Osteoblast (primary cell): ENCODE measurements at regions not wholly inside any gene's neighbourhood (a gene's known extent, or its start where the extent isn't known, plus 50 kb on each side); places are given as distances from the start of the nearest gene placed in this dataset.

Experiments
- DNase-seq: peaks from one replicate; pipeline ENCODE4 v3.0.0; 2011; ENCODE audit warnings: low spot score, mixed read lengths; ENCODE audit not compliant: insufficient read length; ENCODE audit errors: missing footprints
- H2AFZ ChIP-seq: 2 replicates; pipeline ENCODE4 v1.6.0; 2011; ENCODE audit warnings: mild to moderate bottlenecking, low read length
- H3K27ac ChIP-seq: 2 replicates; pipeline ENCODE4 v1.5.1; 2011; ENCODE audit warnings: mild to moderate bottlenecking, low read depth, low read length, moderate library complexity
- H3K27me3 ChIP-seq: 2 replicates; pipeline ENCODE4 v1.6.0; 2012; ENCODE audit warnings: mild to moderate bottlenecking, control low read depth, inconsistent platforms, low read length, moderate library complexity; ENCODE audit not compliant: insufficient read depth
- H3K36me3 ChIP-seq: 2 replicates; pipeline ENCODE4 v1.5.1; 2011; ENCODE audit warnings: mild to moderate bottlenecking, low read length, control low read depth, moderate library complexity; ENCODE audit not compliant: insufficient read depth
- H3K4me1 ChIP-seq: 2 replicates; pipeline ENCODE4 v1.5.1; 2011; ENCODE audit warnings: mild to moderate bottlenecking, low read length, control low read depth, moderate library complexity; ENCODE audit not compliant: insufficient read depth
- H3K4me2 ChIP-seq: 2 replicates; pipeline ENCODE4 v1.6.0; 2011; ENCODE audit warnings: mild to moderate bottlenecking, low read length; ENCODE audit not compliant: insufficient read depth
- H3K4me3 ChIP-seq: fragments of 200-600 bp; sonication (generic); 3 replicates; pipeline ENCODE4 v1.5.1; 2012; ENCODE audit warnings: mild to moderate bottlenecking, low read length, inconsistent platforms; ENCODE audit not compliant: insufficient read depth
- H3K79me2 ChIP-seq: 2 replicates; pipeline ENCODE4 v1.6.0; 2012; ENCODE audit warnings: mild to moderate bottlenecking, low read length, control low read depth, inconsistent platforms; ENCODE audit not compliant: insufficient read depth
- H3K9me3 ChIP-seq: 2 replicates; pipeline ENCODE4 v1.5.1; 2011; ENCODE audit warnings: low read depth, low read length, control low read depth
- H4K20me1 ChIP-seq: 2 replicates; pipeline ENCODE4 v1.6.0; 2012; ENCODE audit warnings: mild to moderate bottlenecking, low read length, control low read depth; ENCODE audit not compliant: insufficient read depth
- CTCF ChIP-seq: IDR thresholded peaks from 2 replicates; pipeline ENCODE4 v1.5.1; 2011; ENCODE audit warnings: mild to moderate bottlenecking, low read depth, low read length, moderate library complexity; ENCODE audit errors: extremely low read depth

GRCh38 chr3:150346266-150346665, 61.8 kb upstream of the TSC22D2 start:
- peaks cover 46% of the 10 kb centered on the region for H3K4me1 ChIP-seq
- H4K20me1 ChIP-seq, result no peaks in the 10 kb centered on the region
- H3K27me3 ChIP-seq, result no peaks in the 10 kb centered on the region
- TF ChIP-seq CTCF, result no peak
- no peak overlapping the region for H3K4me3 ChIP-seq
- H3K27ac ChIP-seq, result peak overlapping the region; percentile 52
- no peak overlapping the region for H2AFZ ChIP-seq
- no peak overlapping the region for H3K4me2 ChIP-seq
- H3K9me3 ChIP-seq, result no peaks in the 10 kb centered on the region
- DNase-seq, result no peak
- H3K36me3 ChIP-seq, result no peaks in the 10 kb centered on the region
- no peaks in the 10 kb centered on the region for H3K79me2 ChIP-seq

- Histone ChIP-seq H3K27ac (no peak overlapping the region), H3K36me3 (no peaks in the 10 kb centered on the region), H4K20me1 (no peaks in the 10 kb centered on the region), H3K79me2 (no peaks in the 10 kb centered on the region), H3K4me3 (no peak overlapping the region), H3K27me3 (no peaks in the 10 kb centered on the region), H3K4me2 (peak overlapping the region; percentile 52), H2AFZ (no peak overlapping the region), H3K4me1 (peaks cover 45% of the 10 kb centered on the region), H3K9me3 (no peaks in the 10 kb centered on the region)
- no peak for DNase-seq
- TF ChIP-seq CTCF, result no peak
These were observed 63.0 kb upstream of the TSC22D2 start for GRCh38 chr3:150345021-150345538.

- H2AFZ ChIP-seq, result no peak overlapping the region
- no peaks in the 10 kb centered on the region for H3K9me3 ChIP-seq
- no peak for DNase-seq
These were observed 63.9 kb upstream of the TSC22D2 start for GRCh38 chr3:150344079-150344759.

More at GRCh38 chr3:150344079-150344759, 63.9 kb upstream of the TSC22D2 start:
- TF ChIP-seq CTCF, result no peak
- no peak overlapping the region for H3K4me2 ChIP-seq
- no peaks in the 10 kb centered on the region for H3K79me2 ChIP-seq
- no peak overlapping the region for H3K27ac ChIP-seq
- H3K4me3 ChIP-seq, result no peak overlapping the region
- no peaks in the 10 kb centered on the region for H3K27me3 ChIP-seq
- H4K20me1 ChIP-seq, result no peaks in the 10 kb centered on the region
- H3K36me3 ChIP-seq, result no peaks in the 10 kb centered on the region
- H3K4me1 ChIP-seq, result peaks cover 36% of the 10 kb centered on the region
